CD1c-positive myeloid dendritic cell (primary cell): ENCODE measurements at regions not wholly inside any gene's neighbourhood (a gene's known extent, or its start where the extent isn't known, plus 50 kb on each side); places are given as distances from the start of the nearest gene placed in this dataset.

Experiments
- DNase-seq: peaks from one replicate; pipeline ENCODE4 v3.0.0-alpha.2; 2016; ENCODE audit errors: extremely low spot score

- no peak for DNase-seq
Measured at GRCh38 chr5:29701600-29701999, 1491.9 kb upstream of the CDH6 start.

DNA sequence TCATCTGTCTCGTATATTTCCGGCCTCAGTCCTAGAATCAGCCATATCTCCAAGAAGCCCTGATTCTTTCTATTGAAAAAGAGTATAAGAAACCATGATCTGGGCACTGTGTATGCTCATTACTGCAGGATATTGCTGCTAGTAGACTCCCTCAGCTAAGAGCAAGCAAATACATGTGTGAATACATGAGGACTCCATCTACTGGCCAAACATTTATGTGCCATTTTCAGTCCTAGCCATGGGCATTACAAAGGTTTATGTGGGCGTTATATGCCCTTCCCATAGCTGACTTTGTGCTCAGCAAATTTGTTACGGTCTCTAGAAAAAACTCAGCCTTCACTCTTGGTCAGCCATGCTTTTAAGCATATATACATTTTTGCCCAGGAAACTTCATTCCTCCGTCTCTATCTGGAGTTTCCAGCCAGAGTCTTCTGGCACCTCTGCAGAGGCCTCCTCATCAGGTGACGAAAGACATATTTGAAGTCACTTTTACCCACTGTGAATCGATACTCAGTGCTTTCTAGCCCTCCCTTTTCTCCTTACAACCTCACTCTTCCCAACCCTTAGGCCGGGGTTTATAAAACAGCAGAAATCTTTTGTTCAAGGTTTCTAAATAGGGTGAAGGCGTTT lies 1495.6 kb upstream of the CDH6 start:
- DNase-seq: no peak

GRCh38 chr5:29697278-29697677 lies 1496.2 kb upstream of the CDH6 start:
- no peak for DNase-seq

DNA sequence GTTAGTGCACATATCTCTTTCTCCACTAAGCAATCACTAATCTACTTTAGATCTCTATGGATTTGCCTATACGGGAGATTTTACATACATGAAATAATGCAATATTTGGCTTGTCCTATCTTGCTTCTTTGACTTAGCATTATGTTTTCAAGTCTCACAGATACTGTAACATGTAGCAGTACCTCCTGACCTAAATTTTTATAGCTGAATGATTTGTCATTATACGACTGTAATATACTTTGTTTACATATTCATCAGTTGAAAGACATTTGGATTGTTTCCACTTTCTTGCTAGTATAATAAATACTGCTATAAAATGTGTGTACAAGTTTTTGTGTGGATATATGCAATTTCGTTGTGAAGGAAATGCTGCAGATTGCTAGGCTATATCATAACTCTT lies 1520.8 kb upstream of the CDH6 start:
- DNase-seq: no peak

GRCh38 chr5:29662876-29663275 lies 1530.6 kb upstream of the CDH6 start:
- DNase-seq: no peak

DNA sequence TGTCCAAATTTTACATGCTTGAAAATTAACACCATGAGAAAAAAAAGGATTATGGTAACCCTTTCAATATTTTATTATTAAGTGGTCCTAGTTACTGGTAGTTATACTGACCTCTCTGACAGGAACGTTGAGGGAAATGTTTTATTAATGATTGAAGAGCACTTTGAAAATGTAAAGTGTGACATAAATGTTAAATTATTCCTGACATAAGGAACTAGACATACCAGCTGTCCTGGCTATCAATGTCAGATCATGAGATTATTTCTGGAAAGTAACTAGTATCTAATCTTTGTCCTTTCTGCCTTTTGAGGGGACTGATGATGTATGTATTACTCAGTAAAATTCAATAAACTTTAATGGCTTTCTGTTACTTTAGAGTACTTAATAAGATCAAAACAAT lies 1538.5 kb upstream of the CDH6 start:
- no peak for DNase-seq

DNA sequence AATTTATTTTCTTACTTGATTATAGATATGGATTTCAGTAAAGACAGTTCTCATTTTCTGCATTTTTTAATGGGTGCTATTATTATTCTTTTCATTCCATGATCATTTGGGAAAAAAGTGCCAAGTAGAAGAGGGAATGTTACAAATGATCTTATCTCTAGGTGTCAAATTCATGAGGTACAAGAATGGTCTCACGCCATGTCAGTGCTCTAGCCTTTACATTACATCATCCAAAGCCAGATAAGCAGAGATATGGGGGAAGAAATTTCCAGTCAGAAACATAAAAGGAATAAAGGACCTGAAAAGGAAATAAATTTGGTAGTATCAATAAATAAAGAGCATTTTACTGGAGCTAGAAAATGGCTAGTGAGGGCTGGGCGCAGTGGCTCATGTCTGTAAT lies 1544.2 kb upstream of the CDH6 start:
- DNase-seq: no peak

DNA sequence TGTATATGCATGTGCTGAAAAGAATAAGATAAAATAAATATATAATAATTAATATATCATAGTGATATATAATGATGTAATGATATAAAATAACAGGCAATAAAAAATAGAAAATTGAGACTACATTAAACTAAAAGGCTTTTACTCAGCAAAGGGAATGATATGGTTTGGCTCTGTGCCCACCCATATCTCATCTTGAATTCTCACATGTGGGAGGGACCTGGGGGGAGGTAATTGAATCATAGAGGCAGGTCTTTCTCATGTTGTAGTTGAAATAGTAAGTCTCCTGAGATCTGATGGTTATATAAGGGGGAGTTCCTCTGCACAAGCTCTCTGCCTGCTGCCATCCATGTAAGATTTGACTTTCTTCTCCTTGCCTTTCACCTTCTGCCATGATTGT lies 1550.9 kb upstream of the CDH6 start:
- no peak for DNase-seq

- no peak for DNase-seq
Measured at GRCh38 chr5:29614206-29614605, 1579.3 kb upstream of the CDH6 start.

- DNase-seq: no peak
Measured at GRCh38 chr5:29588236-29588635, 1605.2 kb upstream of the CDH6 start.

DNA sequence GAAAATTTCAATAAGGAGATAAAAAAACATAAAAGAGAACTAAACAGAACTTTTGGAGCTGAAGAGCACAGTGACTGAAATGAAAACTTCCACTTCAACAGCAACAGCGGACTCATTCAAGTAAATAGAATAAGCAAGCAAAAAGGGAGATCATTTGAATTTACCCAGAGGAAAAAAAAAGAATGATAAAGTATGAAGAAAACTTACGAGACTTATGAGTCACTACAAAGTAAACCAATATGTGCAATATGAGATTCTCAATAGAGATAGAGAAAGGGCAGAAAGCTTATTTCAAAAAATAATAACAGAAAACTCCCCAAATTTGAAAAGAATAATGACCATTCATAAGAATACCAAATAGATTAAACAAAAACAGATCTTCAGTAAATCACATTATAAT lies 1605.7 kb upstream of the CDH6 start:
- no peak for DNase-seq

DNA sequence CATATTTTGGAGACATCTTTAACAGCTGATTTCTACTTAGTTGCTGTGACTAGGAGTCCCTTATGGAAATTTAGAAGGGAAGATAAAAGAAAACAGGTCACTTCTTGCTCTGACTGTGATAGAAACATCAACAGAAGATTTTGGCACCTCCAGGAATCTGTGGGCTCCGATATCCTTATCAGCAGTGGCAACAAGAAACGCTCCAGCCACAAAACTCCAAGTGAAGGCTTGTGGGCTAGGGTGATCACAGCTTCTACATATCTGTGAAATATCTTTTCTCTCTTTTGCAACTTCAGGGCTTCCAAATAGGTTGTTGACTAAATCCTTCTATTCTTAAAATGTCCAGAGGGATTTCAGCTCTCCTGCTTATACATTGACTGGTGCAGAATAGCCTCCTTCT lies 1625.5 kb upstream of the CDH6 start:
- no peak for DNase-seq

DNA sequence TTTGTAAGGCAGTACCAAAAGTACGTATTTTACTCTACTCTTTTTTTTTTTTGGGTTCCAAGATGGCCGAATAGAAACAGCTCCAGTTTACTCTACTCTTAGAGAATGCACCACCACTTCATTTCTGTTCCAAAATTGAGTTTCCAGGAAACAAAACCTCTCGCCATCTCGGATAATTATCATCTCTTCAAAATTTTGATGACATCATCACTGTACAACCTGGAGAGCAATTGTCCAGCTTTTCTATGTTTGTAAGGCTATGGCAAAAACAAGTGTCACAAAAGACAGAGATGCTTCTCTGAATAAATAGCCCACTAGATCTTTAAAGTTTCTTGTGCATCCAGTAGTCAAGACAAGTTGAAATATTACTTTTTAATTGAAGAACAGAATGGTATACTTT lies 1631.9 kb upstream of the CDH6 start:
- DNase-seq: no peak

GRCh38 chr5:29550523-29550922 lies 1643.0 kb upstream of the CDH6 start:
- DNase-seq: no peak

DNA sequence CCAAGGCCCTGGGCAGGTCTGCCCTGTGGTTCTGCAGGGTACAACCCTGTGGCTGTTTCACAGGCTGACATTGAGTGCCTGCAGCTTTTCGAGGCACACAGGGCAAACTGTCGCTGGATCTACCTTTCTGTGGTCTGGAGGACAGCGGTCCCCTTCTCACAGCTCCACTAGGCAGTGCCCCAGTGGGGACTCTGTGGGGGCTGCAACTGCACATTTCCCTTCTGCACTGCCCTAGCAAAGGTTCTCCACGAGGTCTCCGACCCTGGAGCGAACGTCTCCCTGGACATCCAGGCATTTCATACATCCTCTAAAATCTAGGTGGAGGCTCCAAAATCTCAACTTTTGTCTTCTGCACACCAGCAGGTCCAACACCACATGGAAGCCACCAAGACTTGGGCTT lies 1645.2 kb upstream of the CDH6 start:
- DNase-seq: no peak

- no peak for DNase-seq
Measured at GRCh38 chr5:29547236-29547865, 1646.1 kb upstream of the CDH6 start.

DNA sequence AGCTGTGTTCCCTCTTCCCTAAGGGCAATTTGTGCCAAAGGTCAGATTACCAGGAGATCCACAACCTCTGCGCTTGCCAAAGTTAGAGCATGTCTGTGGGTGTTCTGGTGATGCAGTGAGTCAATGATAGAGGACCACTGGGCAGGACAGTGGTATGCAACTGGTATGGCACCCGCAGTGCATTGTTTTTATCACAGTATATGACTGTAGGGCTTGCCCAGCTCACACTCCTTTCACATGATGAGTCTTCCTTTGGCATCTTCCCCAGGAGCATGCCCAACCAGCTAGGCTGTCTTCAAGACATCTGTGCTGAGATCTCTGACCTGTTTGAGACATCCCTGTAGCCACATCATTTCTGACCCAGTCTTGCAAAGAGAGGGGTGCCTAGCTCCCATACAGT lies 1650.0 kb upstream of the CDH6 start:
- no peak for DNase-seq

DNA sequence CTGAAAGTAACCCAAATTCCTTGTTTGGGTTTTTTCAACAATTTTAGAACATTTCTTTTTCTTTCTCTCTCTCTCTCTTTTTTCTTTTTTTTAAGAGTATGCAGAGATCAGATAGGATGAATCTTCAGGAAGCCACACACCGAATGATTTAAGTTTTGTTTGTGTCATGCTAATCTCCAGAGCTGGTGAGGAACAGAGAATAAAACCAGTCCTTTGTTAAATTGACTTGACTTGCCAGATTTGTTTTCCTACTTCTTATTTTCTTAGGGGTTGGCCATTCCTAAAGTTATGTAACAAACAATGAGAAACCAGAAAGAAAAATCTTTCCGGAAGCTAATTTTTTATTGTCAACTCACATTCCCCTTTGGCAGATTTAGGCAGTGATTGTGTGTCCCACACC lies 1669.3 kb upstream of the CDH6 start:
- no peak for DNase-seq

DNA sequence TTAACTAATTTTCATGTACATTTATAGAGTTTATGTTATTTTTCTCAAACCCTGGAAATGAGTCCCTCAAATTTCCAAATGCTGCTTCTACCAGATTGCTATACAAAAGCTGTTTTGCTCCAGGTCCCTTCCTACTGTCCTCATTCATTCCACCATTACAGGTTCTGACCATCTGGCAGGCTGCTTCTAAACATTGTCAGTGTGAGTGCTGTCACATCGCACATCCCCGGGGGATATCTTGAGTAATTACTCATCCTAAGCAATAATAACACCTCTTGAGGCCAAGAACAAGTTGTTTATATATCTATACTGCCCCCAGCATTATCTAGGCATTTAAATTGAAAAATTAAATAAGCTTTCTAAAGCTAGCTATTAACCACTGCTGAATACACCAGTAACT lies 1675.3 kb upstream of the CDH6 start:
- no peak for DNase-seq

GRCh38 chr5:29516224-29516623 lies 1677.3 kb upstream of the CDH6 start:
- DNase-seq: no peak

DNA sequence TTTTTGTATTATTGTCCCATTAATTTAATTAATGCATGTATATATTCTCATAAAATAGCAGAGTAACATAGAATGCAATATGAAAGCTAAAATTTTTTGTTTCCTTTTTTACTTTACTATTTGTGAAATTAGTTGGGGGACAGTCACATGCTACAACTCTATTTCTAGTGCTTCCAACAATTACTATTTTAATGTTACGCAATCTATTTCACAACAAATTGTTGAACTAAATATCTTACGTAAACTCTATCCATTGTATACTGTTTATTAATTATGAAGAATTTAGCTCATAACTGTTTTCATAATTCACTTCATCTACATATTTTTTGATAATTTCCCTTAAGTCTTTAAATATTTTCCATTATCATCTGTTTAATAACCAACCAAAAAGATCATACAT lies 1685.4 kb upstream of the CDH6 start:
- DNase-seq: no peak

DNA sequence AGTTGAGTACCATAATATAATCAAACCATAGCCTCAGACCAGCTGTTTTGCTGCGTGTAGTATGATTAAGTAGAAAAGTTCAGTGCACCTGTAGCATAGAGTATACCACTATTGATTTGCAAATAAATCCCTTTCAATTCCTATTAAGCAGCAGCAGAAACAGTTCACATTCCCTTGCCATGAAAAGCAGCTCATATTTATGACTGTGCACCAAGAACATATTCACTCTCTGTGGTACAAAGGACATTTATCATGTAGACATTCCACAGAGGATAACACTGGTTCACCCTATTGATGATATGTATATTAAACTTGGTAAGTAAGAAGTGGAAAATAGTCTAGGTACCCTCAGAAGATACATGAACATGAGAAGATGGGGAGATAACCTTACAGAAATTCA lies 1689.1 kb upstream of the CDH6 start:
- DNase-seq: no peak

DNA sequence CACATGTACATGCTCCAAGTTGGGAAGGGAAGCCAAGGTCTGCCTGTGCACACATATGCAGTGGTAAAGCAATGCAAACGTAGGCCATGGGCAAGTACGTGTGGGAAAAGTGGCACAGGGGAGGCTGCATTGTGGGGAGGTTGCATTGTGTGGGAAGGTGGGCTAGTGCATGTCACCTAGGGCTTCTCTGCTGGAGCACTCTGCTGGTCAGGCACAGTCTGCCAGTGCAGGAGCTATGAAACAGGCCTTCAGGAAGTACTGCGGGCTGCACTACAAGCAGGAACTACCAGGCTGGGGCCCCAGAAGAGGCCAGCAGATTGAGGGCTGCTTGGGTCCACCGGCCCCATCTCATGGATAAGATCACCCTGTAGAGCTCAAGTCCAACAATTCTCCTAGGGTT lies 1694.6 kb upstream of the CDH6 start:
- no peak for DNase-seq

DNA sequence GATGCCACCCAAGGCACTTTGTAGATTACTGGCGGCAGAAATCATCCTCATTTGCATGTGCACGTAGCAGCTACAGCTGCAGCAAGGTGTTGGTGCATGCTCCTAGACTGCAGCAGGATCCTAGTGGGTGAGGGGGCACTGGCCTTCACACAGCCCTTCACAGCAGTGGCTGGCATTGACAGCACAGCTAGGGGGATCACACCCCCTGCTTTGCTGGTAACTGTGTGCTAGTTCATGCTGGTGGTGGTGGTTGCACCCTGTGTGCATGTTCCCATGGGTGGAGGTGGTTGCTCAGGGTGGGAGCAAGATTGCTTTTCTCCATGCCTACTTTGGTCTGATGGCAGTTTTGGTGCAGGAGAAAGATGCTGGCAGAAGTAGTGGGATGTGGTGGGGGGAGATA lies 1695.1 kb upstream of the CDH6 start:
- DNase-seq: no peak
